OCI-LY7 (cell line): ENCODE measurements at regions not wholly inside any gene's neighbourhood (a gene's known extent, or its start where the extent isn't known, plus 50 kb on each side); places are given as distances from the start of the nearest gene placed in this dataset.

Experiments
- BruUV-seq: library from RNA; stranded (reverse); fragments of 400-500 nt; replicated peaks from 2 replicates; lab custom pipeline; 2021; lab: Mats Ljungman, UMichigan
- CTCF ChIA-PET: fragments of 300-600 bp; sonication (Branson Sonifier 250); formaldehyde crosslinking; loops from one replicate; lab custom pipeline; 2022; ENCODE audit warnings: antibody characterized with exemption; ENCODE audit not compliant: unreplicated experiment; lab: Charles Lee
- POLR2A ChIA-PET: fragments of 300-600 bp; sonication (Branson Sonifier 250); formaldehyde crosslinking; loops from one replicate; lab custom pipeline; 2022; ENCODE audit warnings: antibody characterized with exemption; lab: Charles Lee
- DNase-seq: peaks from one replicate; pipeline ENCODE4 v3.0.0-alpha.2; 2015; ENCODE audit warnings: low spot score
- H2AFZ ChIP-seq: fragments of 200-600 bp; sonication (generic), shearing (Covaris generic); 2 replicates; pipeline ENCODE4 v1.6.1; 2014; ENCODE audit warnings: mild to moderate bottlenecking, antibody characterized with exemption, low read length, moderate library complexity
- H3K27ac ChIP-seq: fragments of 200-600 bp; sonication (generic); 2 replicates; pipeline ENCODE4 v1.5.1; 2014; ENCODE audit warnings: mixed run types, low read depth, mild to moderate bottlenecking, moderate library complexity, low read length, inconsistent platforms; ENCODE audit not compliant: poor library complexity, severe bottlenecking
- H3K36me3 ChIP-seq: fragments of 200-600 bp; sonication (generic); 2 replicates; pipeline ENCODE4 v1.6.1; 2014; ENCODE audit warnings: mild to moderate bottlenecking, antibody characterized with exemption, low read length, moderate library complexity, mixed read lengths; ENCODE audit not compliant: insufficient read depth
- H3K4me1 ChIP-seq: fragments of 200-600 bp; sonication (generic); 2 replicates; pipeline ENCODE4 v1.5.1; 2014; ENCODE audit warnings: mild to moderate bottlenecking, low read length; ENCODE audit not compliant: insufficient read depth, poor library complexity, severe bottlenecking
- H3K4me2 ChIP-seq: fragments of 200-600 bp; sonication (generic); 2 replicates; pipeline ENCODE4 v1.6.1; 2014; ENCODE audit warnings: mild to moderate bottlenecking, low read length
- H3K4me3 ChIP-seq: fragments of 200-600 bp; sonication (generic); 2 replicates; pipeline ENCODE4 v1.5.1; 2014; ENCODE audit warnings: mild to moderate bottlenecking, low read depth, low read length; ENCODE audit not compliant: poor library complexity, severe bottlenecking
- H3K79me2 ChIP-seq: fragments of 200-600 bp; sonication (generic); 2 replicates; pipeline ENCODE4 v1.6.1; 2016; ENCODE audit warnings: low read depth, mild to moderate bottlenecking, low read length, moderate library complexity, mixed read lengths; ENCODE audit not compliant: insufficient read depth
- H3K9me2 ChIP-seq: fragments of 200-600 bp; sonication (generic); 2 replicates; pipeline ENCODE4 v1.6.1; 2016; ENCODE audit warnings: mild to moderate bottlenecking, low read length, mixed read lengths; ENCODE audit not compliant: insufficient read depth
- H3K9me3 ChIP-seq: fragments of 200-600 bp; sonication (generic); 2 replicates; pipeline ENCODE4 v1.6.1; 2014; ENCODE audit warnings: mild to moderate bottlenecking, mixed run types, low read length, mixed read lengths
- H4K20me1 ChIP-seq: fragments of 200-600 bp; sonication (generic); 2 replicates; pipeline ENCODE4 v1.6.1; 2014; ENCODE audit warnings: mild to moderate bottlenecking, antibody characterized with exemption, low read length, moderate library complexity, mixed read lengths; ENCODE audit not compliant: insufficient read depth
- EZH2phosphoT487 ChIP-seq: fragments of 200-600 bp; sonication (generic); IDR thresholded peaks from 2 replicates; pipeline ENCODE4 v1.6.1; 2018; ENCODE audit warnings: low read depth, borderline replicate concordance, mild to moderate bottlenecking, mixed run types, antibody characterized with exemption, low read length, moderate library complexity, mixed read lengths
- intact Hi-C: fragments of 100-400 bp; cut with micrococcal nuclease; formaldehyde crosslinking; loops from one replicate; pipeline ENCODE4 v1.10.0; 2022; ENCODE audit not compliant: unreplicated experiment
- TF ChIP-seq, protein P1 (sequence below): fragments of 200-600 bp; sonication (generic); conservative IDR thresholded peaks from 2 replicates; pipeline ENCODE4 v1.5.1; 2014; ENCODE audit warnings: mild to moderate bottlenecking, antibody characterized with exemption, low read length, moderate library complexity, mixed read lengths

DNA sequence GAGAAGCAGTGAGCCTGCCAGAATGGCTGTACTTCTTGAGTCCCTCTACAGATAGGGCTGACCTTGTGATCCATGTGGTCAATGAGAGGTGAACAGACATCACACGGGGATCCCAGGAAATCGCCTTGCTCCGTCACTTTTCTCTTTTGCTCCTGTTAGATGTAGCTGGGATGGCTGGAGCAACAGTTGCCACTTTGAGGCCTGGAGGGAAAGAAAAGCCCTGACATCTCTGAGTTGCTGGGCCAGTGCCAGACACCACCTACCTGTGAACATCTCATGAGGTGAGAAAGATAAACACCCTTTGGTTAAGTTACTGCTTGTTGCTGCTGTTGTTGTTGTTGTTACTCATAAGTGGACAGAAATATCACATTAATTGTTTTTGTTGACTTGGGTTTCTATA lies 840.3 kb downstream of the TBC1D22A start:
- no peaks in the 10 kb centered on the region for H3K79me2 ChIP-seq
- no peaks in the 10 kb centered on the region for H3K36me3 ChIP-seq
- H3K9me3 ChIP-seq = no peaks in the 10 kb centered on the region
- intact Hi-C loops = no loop called here
- TF ChIP-seq EZH2phosphoT487 = no peak
- TF ChIP-seq, protein P1, sequence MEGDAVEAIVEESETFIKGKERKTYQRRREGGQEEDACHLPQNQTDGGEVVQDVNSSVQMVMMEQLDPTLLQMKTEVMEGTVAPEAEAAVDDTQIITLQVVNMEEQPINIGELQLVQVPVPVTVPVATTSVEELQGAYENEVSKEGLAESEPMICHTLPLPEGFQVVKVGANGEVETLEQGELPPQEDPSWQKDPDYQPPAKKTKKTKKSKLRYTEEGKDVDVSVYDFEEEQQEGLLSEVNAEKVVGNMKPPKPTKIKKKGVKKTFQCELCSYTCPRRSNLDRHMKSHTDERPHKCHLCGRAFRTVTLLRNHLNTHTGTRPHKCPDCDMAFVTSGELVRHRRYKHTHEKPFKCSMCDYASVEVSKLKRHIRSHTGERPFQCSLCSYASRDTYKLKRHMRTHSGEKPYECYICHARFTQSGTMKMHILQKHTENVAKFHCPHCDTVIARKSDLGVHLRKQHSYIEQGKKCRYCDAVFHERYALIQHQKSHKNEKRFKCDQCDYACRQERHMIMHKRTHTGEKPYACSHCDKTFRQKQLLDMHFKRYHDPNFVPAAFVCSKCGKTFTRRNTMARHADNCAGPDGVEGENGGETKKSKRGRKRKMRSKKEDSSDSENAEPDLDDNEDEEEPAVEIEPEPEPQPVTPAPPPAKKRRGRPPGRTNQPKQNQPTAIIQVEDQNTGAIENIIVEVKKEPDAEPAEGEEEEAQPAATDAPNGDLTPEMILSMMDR = no peak
- H4K20me1 ChIP-seq = no peaks in the 10 kb centered on the region
- no peak overlapping the region for H3K27ac ChIP-seq
- ChIA-PET CTCF (no interaction called here), POLR2A (no interaction called here)
- DNase-seq = no peak
- H2AFZ ChIP-seq = no peak overlapping the region
- H3K4me3 ChIP-seq = no peak overlapping the region
- no peaks in the 10 kb centered on the region for H3K4me1 ChIP-seq
- H3K4me2 ChIP-seq = no peak overlapping the region
- H3K9me2 ChIP-seq = no peaks in the 10 kb centered on the region
- BruUV-seq = no TSS peak

DNA sequence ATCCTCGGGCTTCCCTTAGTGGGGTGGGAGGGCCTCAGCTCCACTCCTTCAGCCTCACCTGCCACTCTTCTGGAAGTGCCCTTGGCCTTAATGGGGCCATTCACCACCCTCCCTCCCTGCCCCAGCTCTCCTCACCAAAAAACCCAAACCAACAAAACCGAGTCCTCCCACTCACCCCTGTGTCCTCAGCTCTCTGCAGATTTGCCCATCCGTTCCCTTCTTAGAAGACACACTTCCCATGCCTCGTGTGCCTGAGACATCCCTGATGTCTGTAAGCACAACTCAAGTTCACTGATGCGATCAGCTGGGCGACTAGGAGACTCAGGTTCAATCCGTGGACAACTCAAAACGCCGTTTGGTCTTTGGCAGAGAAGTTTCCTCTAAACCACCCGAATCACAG lies 839.2 kb downstream of the TBC1D22A start:
- Histone ChIP-seq H3K9me2 (no peaks in the 10 kb centered on the region), H3K36me3 (no peaks in the 10 kb centered on the region), H3K9me3 (no peaks in the 10 kb centered on the region), H3K27ac (no peak overlapping the region), H4K20me1 (no peaks in the 10 kb centered on the region), H3K4me3 (no peak overlapping the region), H3K4me2 (no peak overlapping the region), H2AFZ (no peak overlapping the region), H3K79me2 (no peaks in the 10 kb centered on the region), H3K4me1 (no peaks in the 10 kb centered on the region)
- DNase-seq = no peak
- CTCF ChIA-PET = no interaction called here
- POLR2A ChIA-PET = no interaction called here
- intact Hi-C loops = no loop called here
- TF ChIP-seq EZH2phosphoT487 = no peak
- TF ChIP-seq, protein P1 = no peak
- no TSS peak for BruUV-seq

DNA sequence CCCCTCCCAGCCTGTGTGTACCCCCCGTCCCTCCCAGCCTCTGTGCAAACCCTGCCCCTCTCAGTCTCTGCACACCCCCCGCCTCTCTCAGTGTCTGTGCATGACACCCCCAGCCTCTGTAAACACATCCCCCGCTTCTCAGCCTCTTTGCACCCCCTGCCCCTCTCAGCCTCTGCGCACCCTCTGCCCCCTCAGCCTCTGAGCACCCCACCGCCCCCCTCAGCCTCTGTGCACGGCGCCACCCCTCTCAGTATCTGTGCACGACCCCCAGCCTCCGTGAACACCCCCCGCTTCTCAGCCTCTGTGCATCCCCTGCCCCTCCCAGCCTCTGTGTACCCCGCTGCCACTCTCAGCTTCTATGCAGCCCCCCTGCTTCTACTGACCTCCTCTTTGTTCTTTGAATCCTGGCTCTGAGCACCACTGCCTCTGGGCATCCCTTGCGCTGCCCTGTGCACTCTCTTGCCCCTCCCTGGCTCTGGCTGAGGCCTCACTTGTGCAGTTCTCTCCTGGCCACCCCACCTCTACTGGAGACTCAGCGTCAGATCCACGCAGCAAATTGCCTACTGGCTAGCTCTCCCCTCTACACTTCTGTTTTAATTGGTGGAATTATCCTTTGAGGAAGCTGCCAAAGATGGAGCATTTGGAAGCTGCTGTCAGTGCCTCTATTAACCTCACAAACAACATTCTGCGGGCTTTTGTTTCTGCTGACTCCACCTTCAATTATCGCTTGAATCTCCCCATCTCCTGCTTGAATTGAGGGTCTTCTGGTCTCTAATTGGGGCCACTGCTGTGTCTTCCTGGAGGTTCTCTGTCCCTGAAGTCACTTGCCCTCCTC lies 838.6 kb downstream of the TBC1D22A start:
- no peaks in the 10 kb centered on the region for H3K36me3 ChIP-seq
- H2AFZ ChIP-seq = no peak overlapping the region
- no peaks in the 10 kb centered on the region for H3K9me3 ChIP-seq
- ChIA-PET CTCF (no interaction called here), POLR2A (no interaction called here)
- DNase-seq = no peak
- no peak overlapping the region for H3K27ac ChIP-seq
- H3K79me2 ChIP-seq = no peaks in the 10 kb centered on the region
- H3K4me3 ChIP-seq = no peak overlapping the region
- no peak for TF ChIP-seq EZH2phosphoT487
- TF ChIP-seq, protein P1 = no peak
- no peaks in the 10 kb centered on the region for H3K4me1 ChIP-seq
- BruUV-seq = no TSS peak
- no peaks in the 10 kb centered on the region for H3K9me2 ChIP-seq
- H4K20me1 ChIP-seq = no peaks in the 10 kb centered on the region
- H3K4me2 ChIP-seq = no peak overlapping the region
- intact Hi-C loops = no loop called here
